ENCODE measurements at regions not wholly inside any gene's neighbourhood (a gene's known extent, or its start where the extent isn't known, plus 50 kb on each side); places are given as distances from the start of the nearest gene placed in this dataset.
"Not testable (repeated sequence)": the region's sequence is repeated elsewhere in the genome, so short reads cannot be mapped to it uniquely, and the experiment has no call there.

- DNase-seq (ENCODE audit: low read depth): not testable (repeated sequence)
These were observed 450.7 kb downstream of the ZNF33B start for GRCh38 chr10:42187501-42188195.

GRCh38 chr10:42177793-42178689, 460.3 kb downstream of the ZNF33B start:
- not testable (repeated sequence) for DNase-seq (ENCODE audit: low read depth)

- no peak for DNase-seq (ENCODE audit: low read depth)
These were observed 461.1 kb downstream of the ZNF33B start for GRCh38 chr10:42177077-42177792.

GRCh38 chr10:42150428-42151061, 487.8 kb downstream of the ZNF33B start:
- no peak for DNase-seq (ENCODE audit: low read depth)

GRCh38 chr10:42149722-42150427, 488.5 kb downstream of the ZNF33B start:
- DNase-seq (ENCODE audit: low read depth): no peak

DNA sequence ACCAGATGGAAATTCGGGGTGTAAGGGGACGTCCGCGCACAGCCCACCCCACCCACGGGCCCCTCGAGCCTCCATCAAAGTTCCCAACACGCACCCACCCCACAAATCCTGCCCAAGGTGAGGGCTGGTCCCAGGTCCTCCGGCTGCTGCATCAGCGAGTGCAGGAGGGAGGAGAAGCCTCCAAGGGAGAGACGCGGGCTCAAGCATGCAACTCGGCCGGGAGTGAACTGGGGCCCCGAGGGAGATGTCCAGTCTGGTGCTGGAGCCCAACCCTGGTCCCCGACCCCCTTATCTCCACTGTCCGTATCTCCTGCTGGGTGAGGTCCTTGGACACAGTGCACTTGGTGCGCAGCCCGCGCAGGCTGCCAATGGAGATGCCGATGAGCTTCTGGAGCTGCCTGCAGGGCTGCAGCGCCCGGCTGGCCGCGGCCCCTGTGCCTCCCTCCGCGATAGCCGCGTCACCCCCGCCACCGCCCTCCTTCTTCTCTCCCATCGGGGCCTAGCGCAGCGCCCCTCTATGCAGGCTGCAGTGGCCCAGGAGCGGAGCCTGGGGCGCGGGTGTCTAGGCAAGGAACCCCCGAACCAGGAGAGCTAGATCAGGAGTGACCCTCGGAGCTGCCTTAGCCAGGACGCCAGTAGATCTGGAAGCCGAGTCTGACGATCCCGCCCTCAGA, 489.2 kb downstream of the ZNF33B start:
- no peak for DNase-seq (ENCODE audit: low read depth)

- not testable (repeated sequence) for DNase-seq (ENCODE audit: low read depth)
These were observed 492.2 kb downstream of the ZNF33B start for GRCh38 chr10:42146165-42146564.

- DNase-seq (ENCODE audit: low read depth): not testable (repeated sequence)
These were observed 500.3 kb downstream of the ZNF33B start for GRCh38 chr10:42138023-42138422.

DNA sequence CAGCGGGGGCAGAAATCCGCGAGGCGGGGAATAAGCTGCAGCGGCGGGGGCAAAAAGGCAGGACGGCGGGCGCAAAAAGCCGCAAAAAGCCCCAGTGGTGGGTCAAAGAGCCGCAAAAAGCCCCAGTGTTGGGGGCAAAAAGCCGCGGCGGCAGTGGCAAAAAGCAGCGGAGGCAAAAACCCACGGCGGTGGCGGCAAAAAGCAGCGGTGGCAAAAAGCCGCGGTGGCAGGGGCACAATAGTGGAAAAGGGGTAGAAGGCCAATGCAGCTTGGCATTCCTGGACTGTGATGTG, 525.3 kb downstream of the ZNF33B start:
- no peak for DNase-seq (ENCODE audit: low read depth)

DNA sequence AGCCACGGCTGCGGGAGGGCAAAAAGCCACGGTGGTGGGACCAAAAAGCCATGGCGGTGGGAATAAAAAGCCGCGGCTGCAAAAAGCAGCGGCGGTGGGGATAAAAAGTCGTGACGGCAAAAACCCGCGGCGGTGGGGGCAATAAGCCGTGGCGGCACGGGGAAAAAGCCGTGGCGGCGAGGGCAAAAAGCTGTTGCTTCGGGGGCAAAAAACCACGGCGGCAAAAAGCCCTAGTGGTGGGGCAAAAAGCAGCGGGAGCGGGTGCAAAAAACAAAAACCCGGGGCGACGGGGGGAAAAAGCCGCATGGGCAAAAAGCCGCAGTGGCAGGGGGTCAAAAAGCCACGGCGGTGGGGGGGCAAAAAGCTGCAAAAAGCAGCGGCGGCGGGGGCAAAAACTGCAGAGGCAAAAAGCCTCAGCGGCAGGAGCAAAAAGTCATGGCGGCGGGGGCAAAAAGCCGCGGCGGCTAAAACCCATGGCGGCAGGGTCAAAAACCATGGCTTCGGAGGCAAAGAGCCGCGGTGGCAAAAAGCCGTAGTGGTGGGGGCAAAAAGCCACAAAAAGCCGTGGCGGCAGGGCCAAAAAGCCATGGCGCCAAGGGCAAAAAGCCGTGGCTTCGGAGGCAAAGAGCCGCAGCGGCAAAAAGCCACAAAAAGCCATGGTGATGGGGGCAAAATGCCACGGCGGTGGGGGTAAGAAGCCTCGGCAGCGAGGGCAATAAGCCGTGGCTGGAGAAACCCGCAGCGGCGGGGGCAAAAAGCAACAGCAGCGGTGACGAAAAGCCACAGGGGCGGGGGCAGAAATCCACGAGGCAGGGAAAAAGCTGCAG, 525.8 kb downstream of the ZNF33B start:
- DNase-seq (ENCODE audit: low read depth): no peak

DNA sequence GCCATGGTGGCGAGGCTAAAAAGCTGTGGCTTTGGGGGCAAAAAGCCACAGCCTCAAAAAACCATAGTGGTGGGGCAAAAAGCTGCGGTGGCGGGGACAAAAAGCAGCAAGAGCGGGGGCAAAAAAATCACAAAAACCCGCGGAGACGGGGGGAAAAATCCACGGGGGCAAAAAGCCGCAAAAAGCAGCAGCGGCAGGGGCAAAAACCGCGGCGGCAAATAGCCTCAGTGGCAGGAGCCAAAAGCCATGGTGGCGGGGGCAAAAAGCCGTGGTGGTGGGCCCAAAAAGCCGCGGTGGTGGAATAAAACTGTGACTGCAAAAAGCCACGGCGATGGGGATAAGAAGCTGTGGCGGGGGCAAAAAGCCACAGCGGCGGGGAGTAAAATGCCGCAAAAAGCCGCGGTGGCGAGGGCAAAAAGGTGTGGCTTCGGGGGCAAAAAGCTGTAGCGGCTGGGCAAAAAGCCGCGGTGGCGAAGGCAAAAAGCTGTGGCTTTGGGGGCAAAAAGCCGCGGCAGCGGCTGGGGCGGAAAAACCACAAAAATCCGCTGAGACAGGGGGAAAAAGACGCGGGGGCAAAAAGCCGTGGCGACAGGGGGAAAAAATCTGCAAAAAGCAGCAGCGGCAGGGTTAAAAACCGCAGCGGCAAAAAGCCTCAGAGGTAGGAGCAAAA, 526.6 kb downstream of the ZNF33B start:
- DNase-seq (ENCODE audit: low read depth): no peak

DNA sequence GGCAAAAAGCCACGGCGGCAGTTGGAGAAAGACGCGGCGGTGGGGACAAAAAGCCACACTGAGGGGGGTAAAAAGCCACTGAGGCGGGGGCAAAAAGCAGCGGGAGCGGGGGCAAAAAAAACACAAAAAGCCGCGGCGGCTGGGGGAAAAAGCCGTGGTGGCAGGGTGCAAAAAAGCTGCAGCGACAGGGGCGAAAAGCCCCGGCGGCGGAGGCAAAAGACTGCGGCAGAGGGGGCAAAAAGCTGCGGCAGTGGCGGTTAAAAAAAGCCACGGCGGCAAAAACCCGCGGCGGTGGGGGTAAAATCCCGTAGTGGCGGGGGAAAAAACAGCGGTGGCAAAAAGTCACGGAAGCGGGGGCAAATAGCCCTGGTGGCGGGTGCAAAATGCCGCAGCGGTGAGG, 527.3 kb downstream of the ZNF33B start:
- DNase-seq (ENCODE audit: low read depth): no peak
